IPS DF 4.7 (cell line): ENCODE measurements at regions not wholly inside any gene's neighbourhood (a gene's known extent, or its start where the extent isn't known, plus 50 kb on each side); places are given as distances from the start of the nearest gene placed in this dataset.
"Not testable (repeated sequence)": the region's sequence is repeated elsewhere in the genome, so short reads cannot be mapped to it uniquely, and the experiment has no call there.

Source experiments
- DNase-seq: peaks from one replicate; pipeline ENCODE4 v3.0.0-alpha.2; 2013; ENCODE audit warnings: low spot score; ENCODE audit errors: extremely low read depth

- DNase-seq = no peak
These were observed 350.5 kb upstream of the PDE3A start for GRCh38 chr12:20017802-20018201.

- no peak for DNase-seq
These were observed 349.9 kb upstream of the PDE3A start for GRCh38 chr12:20018406-20018805.

DNA sequence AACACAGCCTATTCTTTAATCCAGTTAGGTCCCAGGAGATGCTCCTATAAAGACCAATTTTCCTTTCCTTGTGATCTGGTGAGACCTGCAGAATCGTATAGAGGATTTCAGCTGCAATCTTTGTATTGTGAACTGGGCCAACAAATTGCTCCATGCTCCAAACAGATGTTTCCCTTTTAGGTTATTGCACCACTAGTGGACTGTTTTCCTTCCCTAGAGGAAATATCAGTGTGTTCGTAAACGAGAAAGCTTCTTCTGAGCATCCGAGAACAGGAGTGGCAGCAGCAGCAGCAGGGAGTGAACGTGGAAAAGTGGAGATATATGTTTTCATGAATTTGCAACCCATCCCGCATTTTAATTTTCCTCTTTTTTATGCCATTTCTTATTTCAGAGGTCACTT, 344.1 kb upstream of the PDE3A start:
- no peak for DNase-seq

GRCh38 chr12:20028033-20028432, 340.3 kb upstream of the PDE3A start:
- no peak for DNase-seq

DNA sequence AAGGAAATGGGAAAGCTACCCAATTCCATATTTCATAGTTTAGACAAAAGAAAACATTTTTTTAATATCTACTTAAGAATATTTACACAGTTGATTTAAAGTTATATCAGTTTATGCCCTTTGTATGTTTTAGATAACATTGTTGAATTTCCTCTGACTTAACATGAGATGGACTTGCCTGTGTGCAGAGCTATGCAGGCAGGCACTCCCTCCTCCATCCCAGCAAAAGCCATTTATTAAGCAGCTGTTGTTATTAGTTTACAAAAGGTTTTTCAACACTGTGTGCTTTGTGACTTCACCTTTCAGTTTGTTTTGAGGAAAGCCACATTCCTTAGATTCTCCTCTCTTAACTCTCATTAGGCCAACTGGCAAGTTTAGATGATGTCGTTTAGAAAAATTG, 337.5 kb upstream of the PDE3A start:
- no peak for DNase-seq

DNA sequence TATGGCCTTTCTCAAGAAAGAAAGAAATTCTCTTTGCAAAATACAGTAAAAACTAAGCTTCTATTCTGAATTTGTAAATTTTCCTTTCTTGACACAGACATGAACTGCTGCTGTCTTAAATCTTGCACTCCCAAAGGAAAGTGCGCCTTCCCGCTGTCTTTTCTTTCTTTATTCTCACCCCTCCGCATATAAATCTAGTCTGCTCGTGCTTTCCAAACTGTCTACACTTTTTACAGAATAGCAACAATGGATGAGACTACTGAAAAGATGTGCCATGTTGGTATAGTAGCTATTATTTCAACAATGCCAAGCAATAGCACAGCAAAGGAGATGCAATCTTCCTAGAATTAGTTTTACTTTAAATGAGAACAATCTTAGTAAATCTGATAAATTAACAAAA, 328.8 kb upstream of the PDE3A start:
- no peak for DNase-seq

- DNase-seq = no peak
These were observed 328.2 kb upstream of the PDE3A start for GRCh38 chr12:20040184-20040583.

DNA sequence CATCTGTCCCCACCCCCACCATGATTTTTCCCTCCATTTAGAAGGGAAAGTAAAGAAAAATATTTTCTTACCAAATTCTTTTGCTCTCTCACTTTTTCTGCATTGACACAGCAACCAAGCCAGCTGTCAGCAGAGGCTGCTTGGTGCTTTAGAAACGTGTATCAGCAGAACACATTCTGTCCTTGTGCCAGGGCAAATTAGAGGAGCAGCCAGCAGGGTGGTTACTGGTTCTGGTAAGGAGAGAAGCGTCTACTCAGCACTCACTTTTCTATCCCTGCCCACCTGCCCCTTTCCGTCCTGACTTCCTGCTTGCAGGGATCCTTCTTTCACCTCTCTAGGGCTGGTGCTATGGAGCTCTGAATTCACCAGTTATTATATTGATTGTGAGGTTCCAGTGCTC, 327.5 kb upstream of the PDE3A start:
- DNase-seq = no peak

DNA sequence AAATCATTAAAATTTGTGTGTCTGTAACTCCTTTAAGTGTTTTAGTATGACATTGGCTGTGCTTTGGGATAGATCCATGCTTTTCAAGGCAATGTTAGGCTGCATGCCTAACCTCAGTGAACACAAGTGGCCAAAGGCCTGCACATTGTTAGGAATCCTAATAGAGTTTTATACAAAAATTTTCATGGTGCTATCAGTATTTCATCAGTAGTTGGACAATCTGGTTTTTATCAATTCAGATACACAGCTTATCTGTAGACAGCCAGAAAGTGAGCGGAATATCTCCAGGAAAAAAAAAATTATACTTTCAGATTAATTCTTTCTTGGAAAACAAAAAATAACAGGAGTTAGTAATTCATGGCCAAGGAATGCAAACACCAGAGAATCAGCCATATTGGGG, 324.0 kb upstream of the PDE3A start:
- no peak for DNase-seq

GRCh38 chr12:20044846-20045245, 323.5 kb upstream of the PDE3A start:
- no peak for DNase-seq

- DNase-seq = no peak
These were observed 320.4 kb upstream of the PDE3A start for GRCh38 chr12:20047901-20048300.

DNA sequence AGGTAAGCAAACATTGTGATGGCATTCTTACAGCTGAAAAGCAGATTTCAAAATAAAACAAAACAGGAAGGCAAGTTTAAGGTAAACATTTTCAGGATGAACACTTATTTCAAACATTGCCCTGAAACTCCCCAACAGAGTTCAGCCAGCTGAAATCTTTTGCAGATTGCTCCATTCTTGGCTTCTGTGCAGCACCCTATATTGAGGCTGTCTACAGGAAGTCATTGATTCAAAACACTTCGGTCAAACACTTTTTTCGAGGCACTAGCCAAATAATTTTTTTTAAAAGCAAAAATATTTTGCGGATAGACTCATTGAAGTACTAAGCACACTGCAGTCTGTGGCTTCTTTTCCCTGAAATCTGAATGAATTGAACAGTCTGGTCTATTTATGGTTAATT, 318.1 kb upstream of the PDE3A start:
- DNase-seq = no peak

GRCh38 chr12:20053782-20054181, 314.6 kb upstream of the PDE3A start:
- DNase-seq = no peak

DNA sequence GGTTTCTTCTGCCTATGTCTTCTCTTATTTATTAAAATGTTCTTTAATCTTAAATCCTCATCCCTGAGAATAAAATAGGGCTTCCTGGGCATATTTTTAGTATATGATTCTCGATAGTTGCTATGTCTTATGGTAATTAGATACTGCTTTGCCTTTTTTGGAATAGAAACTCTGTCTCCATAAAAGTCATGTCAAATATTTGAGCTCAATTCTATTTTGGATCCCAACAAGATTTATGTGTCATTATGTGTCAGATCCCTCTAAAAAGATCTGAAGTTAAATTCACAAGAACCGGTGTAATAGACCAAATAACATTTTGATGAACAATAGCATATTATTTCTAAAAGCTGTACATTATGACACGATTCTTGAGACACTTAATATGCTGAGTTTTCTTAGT, 312.5 kb upstream of the PDE3A start:
- DNase-seq = no peak

DNA sequence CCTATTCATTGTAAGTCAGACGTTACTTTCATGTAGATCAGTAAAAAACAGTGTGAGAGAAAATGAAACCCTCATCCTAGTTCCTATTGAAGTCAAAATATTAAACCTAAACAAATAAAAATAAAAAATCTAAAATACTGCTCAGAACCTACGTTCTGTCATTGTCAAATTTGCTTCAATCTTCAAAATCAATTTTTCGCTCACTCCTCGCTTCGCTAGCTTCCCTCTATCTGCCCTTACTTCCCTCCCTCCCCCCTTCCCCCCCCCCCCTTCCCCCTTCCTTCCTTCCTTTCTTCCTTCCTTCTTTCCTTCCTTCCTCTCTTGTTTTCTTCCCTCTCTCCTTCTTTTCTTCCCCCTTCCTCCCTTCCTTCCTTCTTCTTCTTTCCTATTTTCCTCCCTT, 310.9 kb upstream of the PDE3A start:
- DNase-seq = no peak

DNA sequence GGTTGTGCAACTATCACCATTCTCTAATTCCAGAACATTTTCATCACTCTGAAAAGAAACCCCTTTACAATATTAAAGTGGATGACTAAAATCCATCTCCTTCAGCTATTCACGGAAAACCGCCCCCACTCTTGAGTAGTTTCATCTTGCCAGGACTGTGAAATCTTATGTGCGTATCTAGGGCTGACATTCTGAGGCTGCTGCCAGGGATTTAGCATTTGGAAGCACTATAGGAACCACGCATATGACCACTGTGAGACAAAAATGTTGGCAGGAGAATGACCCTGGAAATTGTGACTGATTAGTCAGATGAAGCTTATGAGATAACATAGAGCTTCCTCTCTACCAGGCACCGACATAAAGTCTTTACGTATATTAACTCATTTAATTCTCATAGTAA, 305.2 kb upstream of the PDE3A start:
- DNase-seq = no peak

DNA sequence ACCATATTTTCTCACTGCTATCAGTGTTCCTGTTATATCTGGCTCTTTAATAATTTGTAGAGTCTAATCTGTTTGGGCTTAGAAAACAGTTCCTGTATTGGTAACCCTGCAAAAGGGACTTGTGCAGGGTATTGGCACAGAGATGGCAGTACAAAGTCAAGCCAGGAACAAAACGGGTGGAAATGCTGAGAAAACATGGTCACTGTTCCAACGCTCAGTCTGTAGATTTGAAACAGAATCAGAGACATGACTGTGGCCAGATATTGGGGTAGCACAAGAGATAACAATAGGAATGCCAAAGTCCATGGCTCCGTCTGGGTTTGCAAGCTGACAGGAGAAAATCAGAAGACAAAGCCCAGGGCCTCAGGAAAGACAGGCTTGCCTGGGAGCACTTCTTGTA, 290.7 kb upstream of the PDE3A start:
- DNase-seq = no peak

- DNase-seq = no peak
These were observed 279.3 kb upstream of the PDE3A start for GRCh38 chr12:20089077-20089476.

DNA sequence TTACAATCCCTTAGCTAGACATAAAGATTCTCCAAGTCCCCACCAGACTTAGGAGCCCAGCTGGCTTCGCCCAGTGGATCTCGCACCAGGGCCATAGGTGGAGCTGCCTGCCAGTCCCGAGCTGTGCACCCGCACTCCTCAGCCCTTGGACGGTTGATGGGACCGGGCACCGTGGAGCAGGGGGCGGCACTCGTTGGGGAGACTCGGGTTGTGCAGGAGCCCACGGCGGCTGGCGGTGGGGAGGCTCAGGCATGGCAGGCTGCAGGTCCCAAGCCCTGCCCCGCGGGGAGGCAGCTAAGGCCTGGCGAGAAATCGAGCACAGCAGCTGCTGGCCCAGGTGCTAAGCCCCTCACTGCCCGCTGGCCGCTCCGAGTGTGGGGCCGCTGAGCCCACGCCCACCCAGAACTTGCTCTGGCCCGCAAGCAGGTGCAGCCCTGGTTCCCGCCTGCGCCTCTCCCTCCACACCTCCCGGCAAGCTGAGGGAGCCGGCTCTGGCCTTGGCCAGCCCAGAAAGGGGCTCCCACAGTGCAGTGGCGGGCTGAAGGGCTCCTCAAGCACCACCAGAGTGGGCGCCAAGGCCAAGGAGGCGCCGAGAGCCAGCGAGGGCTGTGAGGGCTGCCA, 275.0 kb upstream of the PDE3A start:
- not testable (repeated sequence) for DNase-seq

- DNase-seq = no peak
These were observed 271.9 kb upstream of the PDE3A start for GRCh38 chr12:20096430-20096829.

- no peak for DNase-seq
These were observed 270.7 kb upstream of the PDE3A start for GRCh38 chr12:20097626-20098025.

GRCh38 chr12:20099395-20100183, 268.7 kb upstream of the PDE3A start:
- no peak for DNase-seq

GRCh38 chr12:20101046-20101445, 267.3 kb upstream of the PDE3A start:
- no peak for DNase-seq
